RWPE2 (cell line): ENCODE measurements at regions not wholly inside any gene's neighbourhood (a gene's known extent, or its start where the extent isn't known, plus 50 kb on each side); places are given as distances from the start of the nearest gene placed in this dataset.

Source experiments
- ATAC-seq: fragments of 200-7000 bp; cut with Tn5 transposase; 3 replicates; pipeline ENCODE4 v1.9.1; 2021; ENCODE audit warnings: low read depth
- DNase-seq: peaks from one replicate; pipeline ENCODE4 v3.0.0-alpha.2; 2020; ENCODE audit warnings: low spot score
- H3K27ac ChIP-seq: fragments of 450-650 bp; 2 replicates; pipeline ENCODE4 v1.5.1; 2017; ENCODE audit warnings: mild to moderate bottlenecking; ENCODE audit not compliant: poor library complexity, severe bottlenecking
- H3K27me3 ChIP-seq: fragments of 250-450 bp; sonication (Bioruptor Pico); 2 replicates; pipeline ENCODE4 v1.5.1; 2021; ENCODE audit warnings: mild to moderate bottlenecking, moderate library complexity; ENCODE audit not compliant: insufficient read depth, poor library complexity, severe bottlenecking
- H3K36me3 ChIP-seq: fragments of 250-450 bp; sonication (Bioruptor Pico); 2 replicates; pipeline ENCODE4 v1.5.1; 2020; ENCODE audit warnings: low read depth, mild to moderate bottlenecking, moderate library complexity
- H3K4me1 ChIP-seq: fragments of 250-450 bp; sonication (Bioruptor Pico); 2 replicates; pipeline ENCODE4 v1.5.1; 2021; ENCODE audit warnings: mild to moderate bottlenecking, moderate library complexity; ENCODE audit not compliant: insufficient read depth, poor library complexity, severe bottlenecking
- H3K4me3 ChIP-seq: fragments of 250-450 bp; sonication (Bioruptor Pico); 2 replicates; pipeline ENCODE4 v1.5.1; 2021; ENCODE audit warnings: mild to moderate bottlenecking, moderate library complexity; ENCODE audit not compliant: severe bottlenecking
- H3K9me3 ChIP-seq: fragments of 250-450 bp; sonication (Bioruptor Pico); 2 replicates; pipeline ENCODE4 v1.5.1; 2021; ENCODE audit warnings: mild to moderate bottlenecking, moderate library complexity; ENCODE audit not compliant: severe bottlenecking
- CTCF ChIP-seq: fragments of 450-650 bp; IDR thresholded peaks from one replicate; pipeline ENCODE4 v1.5.1; 2017; ENCODE audit warnings: mild to moderate bottlenecking, moderate library complexity; ENCODE audit not compliant: poor library complexity, severe bottlenecking

- DNase-seq: no peak
- no peak for TF ChIP-seq CTCF
Measured at GRCh38 chr5:18142831-18143230, 508.6 kb downstream of the TAF11L14 start.

GRCh38 chr5:18152671-18153070 lies 518.4 kb downstream of the TAF11L14 start:
- no peaks in the 10 kb centered on the region for H3K4me1 ChIP-seq
- no peaks in the 10 kb centered on the region for H3K27me3 ChIP-seq
- H3K9me3 ChIP-seq: peaks cover 2% of the 10 kb centered on the region
- DNase-seq (no peak), ATAC-seq (no peak)
- H3K36me3 ChIP-seq: no peaks in the 10 kb centered on the region
- H3K4me3 ChIP-seq: no peak overlapping the region
- TF ChIP-seq CTCF: no peak
- H3K27ac ChIP-seq: no peak overlapping the region

More at GRCh38 chr5:18142831-18143230, 508.6 kb downstream of the TAF11L14 start:
- Histone ChIP-seq H3K4me3 (no peak overlapping the region), H3K27me3 (no peaks in the 10 kb centered on the region), H3K4me1 (no peaks in the 10 kb centered on the region), H3K9me3 (no peaks in the 10 kb centered on the region), H3K27ac (no peak overlapping the region), H3K36me3 (no peaks in the 10 kb centered on the region)
- ATAC-seq: no peak

GRCh38 chr5:18158166-18158565 lies 523.9 kb downstream of the TAF11L14 start:
- ATAC-seq: no peak

GRCh38 chr5:18159331-18159730 lies 525.1 kb downstream of the TAF11L14 start:
- Histone ChIP-seq H3K4me1 (no peaks in the 10 kb centered on the region), H3K4me3 (no peak overlapping the region), H3K36me3 (no peaks in the 10 kb centered on the region), H3K9me3 (no peaks in the 10 kb centered on the region), H3K27ac (no peak overlapping the region), H3K27me3 (peaks cover 3% of the 10 kb centered on the region)
- DNase-seq (no peak), ATAC-seq (no peak)
- TF ChIP-seq CTCF: no peak

More at GRCh38 chr5:18158166-18158565, 523.9 kb downstream of the TAF11L14 start:
- Histone ChIP-seq H3K27me3 (peaks cover 3% of the 10 kb centered on the region), H3K4me3 (no peak overlapping the region), H3K9me3 (no peaks in the 10 kb centered on the region), H3K27ac (no peak overlapping the region), H3K36me3 (no peaks in the 10 kb centered on the region), H3K4me1 (no peaks in the 10 kb centered on the region)
- TF ChIP-seq CTCF: no peak
- DNase-seq: no peak

- no peak for TF ChIP-seq CTCF
- H3K4me1 ChIP-seq: no peaks in the 10 kb centered on the region
- no peak for ATAC-seq
- DNase-seq: no peak
- no peak overlapping the region for H3K4me3 ChIP-seq
- no peaks in the 10 kb centered on the region for H3K9me3 ChIP-seq
- no peak overlapping the region for H3K27ac ChIP-seq
- no peaks in the 10 kb centered on the region for H3K27me3 ChIP-seq
- no peaks in the 10 kb centered on the region for H3K36me3 ChIP-seq
Measured at GRCh38 chr5:18171684-18172083, 537.4 kb downstream of the TAF11L14 start.
